ENCODE measurements at regions not wholly inside any gene's neighbourhood (a gene's known extent, or its start where the extent isn't known, plus 50 kb on each side); places are given as distances from the start of the nearest gene placed in this dataset.

- TF ChIP-seq, protein P1, sequence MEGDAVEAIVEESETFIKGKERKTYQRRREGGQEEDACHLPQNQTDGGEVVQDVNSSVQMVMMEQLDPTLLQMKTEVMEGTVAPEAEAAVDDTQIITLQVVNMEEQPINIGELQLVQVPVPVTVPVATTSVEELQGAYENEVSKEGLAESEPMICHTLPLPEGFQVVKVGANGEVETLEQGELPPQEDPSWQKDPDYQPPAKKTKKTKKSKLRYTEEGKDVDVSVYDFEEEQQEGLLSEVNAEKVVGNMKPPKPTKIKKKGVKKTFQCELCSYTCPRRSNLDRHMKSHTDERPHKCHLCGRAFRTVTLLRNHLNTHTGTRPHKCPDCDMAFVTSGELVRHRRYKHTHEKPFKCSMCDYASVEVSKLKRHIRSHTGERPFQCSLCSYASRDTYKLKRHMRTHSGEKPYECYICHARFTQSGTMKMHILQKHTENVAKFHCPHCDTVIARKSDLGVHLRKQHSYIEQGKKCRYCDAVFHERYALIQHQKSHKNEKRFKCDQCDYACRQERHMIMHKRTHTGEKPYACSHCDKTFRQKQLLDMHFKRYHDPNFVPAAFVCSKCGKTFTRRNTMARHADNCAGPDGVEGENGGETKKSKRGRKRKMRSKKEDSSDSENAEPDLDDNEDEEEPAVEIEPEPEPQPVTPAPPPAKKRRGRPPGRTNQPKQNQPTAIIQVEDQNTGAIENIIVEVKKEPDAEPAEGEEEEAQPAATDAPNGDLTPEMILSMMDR (conservative IDR thresholded peaks at IDR 0.05; ENCODE audit: low read length) = no peak
- TF ChIP-seq EZH2phosphoT487 (IDR thresholded peaks at IDR 0.05; ENCODE audit: borderline replicate concordance) = no peak
Observed at GRCh38 chr7:67602246-67602887, 605.7 kb downstream of the TYW1 start.
